D341Med (cell line): ENCODE measurements at regions not wholly inside any gene's neighbourhood (a gene's known extent, or its start where the extent isn't known, plus 50 kb on each side); places are given as distances from the start of the nearest gene placed in this dataset.

ENCODE experiments used
- DNase-seq: peaks from one replicate; pipeline ENCODE4 v3.0.0; 2012; ENCODE audit warnings: low spot score

DNA sequence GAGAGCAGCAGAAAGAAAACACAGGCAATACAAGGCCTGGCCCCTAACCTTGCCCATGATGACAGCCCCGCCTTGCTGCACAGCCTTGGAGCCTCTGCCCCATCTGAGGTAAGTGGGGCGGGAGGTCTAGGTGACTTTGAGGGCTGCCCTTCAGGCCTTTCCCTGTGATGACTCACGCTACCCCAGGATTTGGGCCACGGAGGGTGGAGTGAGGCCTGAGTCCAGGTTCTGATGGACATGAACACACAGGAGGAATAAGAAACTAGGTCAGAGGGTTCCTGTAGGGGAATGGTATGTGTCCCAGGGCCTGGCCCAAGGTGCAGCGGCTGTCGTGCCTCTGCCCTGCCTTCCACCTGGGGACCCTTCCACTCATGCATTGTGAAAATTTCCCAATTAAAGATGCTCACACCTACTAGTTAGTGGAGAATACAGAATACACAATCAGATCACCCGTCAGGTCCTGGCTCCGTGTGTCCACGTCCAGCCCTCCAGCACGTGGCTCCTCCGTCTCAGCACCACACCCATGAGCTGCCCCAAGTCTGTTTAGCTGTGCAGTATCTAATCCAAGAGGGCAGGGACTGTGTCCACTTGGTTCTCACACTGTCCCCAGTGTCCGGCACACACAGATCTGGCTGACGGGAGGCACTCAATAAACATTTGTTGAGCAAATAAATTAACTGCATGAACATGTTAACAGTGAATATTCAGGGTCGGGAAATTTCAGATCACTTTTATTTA, 111.0 kb downstream of the CHST1 start:
- DNase-seq = no peak

- DNase-seq = no peak
Measured at GRCh38 chr11:45553383-45553936, 112.0 kb downstream of the CHST1 start.

GRCh38 chr11:45551191-45551713, 114.2 kb downstream of the CHST1 start:
- no peak for DNase-seq

GRCh38 chr11:45549257-45549656, 116.2 kb downstream of the CHST1 start:
- no peak for DNase-seq

DNA sequence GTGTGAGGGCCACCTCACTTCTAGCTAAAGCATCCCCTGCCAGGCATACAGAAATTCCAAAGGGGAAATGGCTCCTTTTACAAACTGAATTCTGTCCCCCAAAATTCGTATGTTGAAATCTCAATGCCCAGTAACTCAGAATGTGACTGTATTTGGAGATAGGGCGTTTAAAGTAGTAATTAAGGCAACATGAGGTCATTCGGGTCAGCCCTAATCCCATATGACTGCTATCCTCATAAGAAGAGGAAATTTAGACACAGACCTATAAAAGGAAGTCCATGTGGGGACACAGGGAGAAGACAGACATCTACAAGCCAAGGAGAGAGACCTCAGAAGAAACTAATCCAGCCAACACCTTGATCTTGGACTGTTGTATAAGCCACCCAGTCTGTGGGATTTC, 119.1 kb downstream of the CHST1 start:
- DNase-seq = no peak

GRCh38 chr11:45544826-45545225, 120.6 kb downstream of the CHST1 start:
- DNase-seq = no peak

DNA sequence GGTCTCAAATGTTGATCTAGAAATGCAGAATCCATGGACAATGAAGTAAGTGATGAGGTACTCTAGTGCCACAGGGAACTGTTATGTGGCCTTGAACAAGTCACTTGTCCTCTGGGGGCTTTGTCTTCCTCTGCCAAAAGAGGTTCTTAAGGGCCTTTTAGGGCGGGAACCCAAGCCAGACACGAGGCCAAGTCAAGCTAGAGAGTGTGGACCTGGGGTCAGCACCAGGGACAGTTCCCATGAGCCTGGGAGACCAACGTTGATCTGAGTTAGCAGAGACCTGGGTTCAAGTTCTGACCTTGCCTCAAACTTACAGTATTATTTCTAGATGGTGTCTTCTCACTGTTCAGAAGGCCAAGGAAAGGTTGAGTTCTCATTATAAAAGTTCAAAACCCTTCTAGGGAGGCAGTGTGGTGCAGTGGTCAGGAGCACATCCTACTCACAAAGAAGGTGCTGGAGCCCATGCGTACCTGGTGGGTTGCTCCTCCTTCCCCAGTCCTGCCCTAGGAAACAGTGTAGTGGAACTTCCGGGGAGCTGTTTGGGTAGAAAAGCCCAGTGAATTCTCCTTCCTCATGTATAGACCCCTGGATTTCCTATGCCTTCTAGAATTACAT, 121.5 kb downstream of the CHST1 start:
- no peak for DNase-seq

DNA sequence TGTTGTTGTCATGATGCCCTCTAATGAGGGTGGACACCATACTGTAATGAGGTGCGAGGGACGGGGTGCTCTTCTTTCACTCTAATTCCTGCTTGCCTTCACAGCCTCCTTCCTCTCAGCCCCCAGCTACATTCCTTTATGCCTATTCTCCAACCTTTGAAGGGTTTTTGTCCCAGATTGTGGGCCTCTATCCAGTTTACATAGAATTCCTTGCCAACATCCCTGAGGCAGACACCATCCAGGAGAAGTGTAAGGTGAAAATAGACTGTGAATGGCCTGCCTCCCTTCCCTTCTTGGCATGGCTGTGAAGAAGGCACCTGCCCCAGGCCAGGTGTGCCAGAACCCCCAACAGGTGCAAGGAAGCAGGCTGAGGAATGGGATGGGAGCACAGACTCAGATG, 122.3 kb downstream of the CHST1 start:
- DNase-seq = no peak

GRCh38 chr11:45541693-45542434, 123.6 kb downstream of the CHST1 start:
- DNase-seq = no peak

DNA sequence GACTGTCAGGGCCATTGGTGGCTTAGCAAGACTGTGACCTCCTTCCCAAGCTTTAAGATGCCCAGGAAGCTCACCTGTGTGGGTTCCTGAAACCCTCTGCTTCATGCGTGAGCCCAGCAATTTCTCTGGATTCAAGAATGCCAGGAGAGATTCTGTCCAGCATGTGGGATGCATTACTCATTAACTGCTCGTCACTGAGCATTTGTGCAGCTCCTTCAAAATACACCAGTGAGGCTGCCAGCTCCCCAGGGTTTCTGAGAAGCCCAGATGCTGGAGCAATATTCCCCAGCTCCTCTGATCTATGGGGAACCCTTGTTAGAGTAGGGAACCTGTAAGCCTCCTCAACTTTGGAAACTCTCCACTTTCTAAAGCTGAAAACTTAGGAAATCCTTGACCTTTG, 126.5 kb downstream of the CHST1 start:
- DNase-seq = no peak

DNA sequence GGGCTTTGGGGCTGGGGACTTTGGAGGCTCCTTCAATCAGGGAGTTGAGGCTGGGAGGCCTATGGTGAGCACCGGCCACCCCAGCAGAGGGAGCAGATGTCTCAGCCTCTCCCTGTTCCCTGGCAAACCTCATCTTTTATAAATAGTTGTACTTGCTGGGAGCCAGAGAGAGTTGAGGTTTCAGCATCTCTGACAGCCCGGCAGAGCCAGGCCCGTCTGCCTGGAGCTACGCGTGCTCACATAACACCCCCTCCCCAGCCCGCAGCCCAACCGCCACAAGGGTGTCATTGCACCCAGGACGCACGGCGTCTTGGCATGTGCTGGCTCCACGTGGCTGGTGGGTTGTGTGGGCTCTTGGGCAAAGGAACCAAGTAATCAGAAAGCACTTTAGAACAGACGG, 127.1 kb downstream of the CHST1 start:
- no peak for DNase-seq

DNA sequence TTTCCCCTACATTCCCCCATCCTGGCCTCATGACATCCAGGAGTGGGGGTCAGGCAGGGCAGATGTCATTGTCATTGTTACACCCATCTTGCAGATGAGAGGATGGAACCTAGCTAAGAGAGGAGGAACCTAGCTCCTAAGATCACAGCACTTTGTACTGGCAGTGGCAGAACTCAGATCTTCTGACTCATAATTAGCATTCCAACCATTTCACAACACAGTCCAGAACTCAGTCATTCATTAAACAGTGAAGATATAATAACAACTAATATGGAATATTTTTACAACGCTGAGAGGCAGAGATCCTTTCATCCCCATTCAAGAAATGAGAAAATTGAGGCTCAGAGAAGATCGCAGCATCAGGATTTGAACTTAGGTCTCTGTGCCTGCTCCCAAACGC, 127.8 kb downstream of the CHST1 start:
- no peak for DNase-seq

GRCh38 chr11:45535033-45535432, 130.4 kb downstream of the CHST1 start:
- no peak for DNase-seq

GRCh38 chr11:45534132-45534531, 131.3 kb downstream of the CHST1 start:
- DNase-seq = no peak

DNA sequence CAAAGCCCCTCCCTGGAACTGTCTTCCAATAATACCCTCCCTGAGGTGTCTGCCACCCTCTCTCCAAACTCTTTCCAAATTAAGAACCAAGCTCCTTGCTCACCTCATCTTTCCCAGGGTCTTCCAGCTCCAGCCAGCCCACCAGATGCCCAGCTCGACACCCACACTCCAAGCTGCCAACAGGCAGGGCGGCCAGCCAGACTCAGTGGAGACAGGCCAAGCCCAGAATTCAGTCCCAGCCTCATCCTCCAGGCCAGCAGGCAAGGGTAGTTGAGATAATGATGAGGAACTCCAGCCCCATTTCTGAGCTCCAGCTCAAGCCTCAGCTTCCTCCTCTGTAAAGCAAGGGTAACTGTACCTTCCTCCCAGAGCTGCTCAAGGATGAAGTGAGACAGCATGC, 132.9 kb downstream of the CHST1 start:
- DNase-seq = no peak

DNA sequence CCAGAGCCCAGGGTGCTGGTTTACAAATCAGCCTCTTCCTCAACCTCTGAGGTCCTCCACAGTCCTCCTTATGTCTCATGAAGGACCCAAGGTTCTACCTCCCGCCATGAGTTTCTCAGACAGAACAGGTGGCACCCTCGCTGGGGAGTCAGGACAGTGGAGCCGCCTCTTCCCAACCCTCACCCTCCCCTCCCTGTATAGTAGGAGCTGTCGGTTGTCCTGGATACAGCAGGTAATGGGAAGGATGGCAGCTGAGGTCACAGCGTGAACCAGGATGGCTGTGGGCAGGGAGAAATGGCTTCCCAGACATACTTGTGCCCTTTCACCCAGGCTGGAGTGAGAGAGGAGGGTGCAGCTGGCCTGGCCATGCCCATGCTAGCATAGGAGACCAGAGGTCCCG, 134.6 kb downstream of the CHST1 start:
- no peak for DNase-seq

DNA sequence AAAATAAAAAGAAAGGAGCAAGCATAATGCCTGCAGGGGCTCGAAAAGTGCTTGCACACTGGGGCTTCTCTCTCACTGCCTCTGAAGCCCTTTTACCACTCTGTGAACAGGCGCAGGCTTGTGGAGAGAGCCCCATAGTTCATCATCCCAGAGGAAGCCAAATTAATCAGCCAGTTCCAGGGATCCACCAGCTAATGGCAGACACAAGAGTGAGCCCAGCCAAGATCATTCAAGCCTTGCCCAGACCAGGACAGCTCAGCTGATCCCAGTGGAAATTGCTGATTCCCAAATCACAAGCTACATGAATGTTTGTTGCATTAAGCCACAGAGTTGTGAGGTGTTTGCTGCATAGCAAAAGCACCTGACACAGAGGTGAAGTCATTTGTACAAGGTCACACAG, 135.3 kb downstream of the CHST1 start:
- no peak for DNase-seq

DNA sequence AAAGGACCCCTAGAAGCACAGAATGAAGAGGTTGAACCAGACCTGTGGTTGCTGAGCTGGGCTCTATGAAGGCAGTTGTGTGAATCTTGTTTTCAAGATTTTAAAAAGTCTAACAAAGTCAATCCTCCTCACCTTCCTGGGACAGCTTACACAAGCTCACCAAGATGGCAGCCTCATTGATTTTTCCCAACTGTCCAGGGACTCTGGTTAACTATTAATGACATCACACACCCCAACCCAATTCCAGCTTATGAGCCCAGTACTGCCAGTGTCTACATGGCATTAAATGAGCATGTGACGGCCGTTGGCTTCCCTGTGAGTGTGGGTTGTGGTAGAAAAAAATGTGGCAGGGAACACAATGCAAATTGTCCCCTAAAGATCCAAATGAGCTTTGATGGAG, 137.0 kb downstream of the CHST1 start:
- DNase-seq = no peak

DNA sequence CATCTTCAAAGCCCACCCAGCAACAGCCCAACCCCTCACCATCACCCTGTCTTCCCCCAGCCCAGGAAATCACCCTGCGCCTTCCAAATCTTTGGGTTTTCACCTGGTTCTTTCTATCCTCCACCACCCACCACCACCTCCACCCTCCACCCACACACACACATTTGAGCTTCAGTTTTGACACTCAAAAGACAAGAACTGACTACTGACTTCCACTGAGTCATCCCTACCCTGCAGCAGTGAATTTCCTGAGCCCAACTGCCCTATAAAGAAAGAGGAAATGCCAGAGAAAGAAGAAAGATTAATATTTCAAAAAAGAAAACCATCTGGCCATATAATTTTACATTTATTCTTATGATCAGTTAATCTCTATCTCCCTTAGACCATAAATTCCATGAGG, 137.5 kb downstream of the CHST1 start:
- no peak for DNase-seq

GRCh38 chr11:45525393-45525792, 140.0 kb downstream of the CHST1 start:
- no peak for DNase-seq

GRCh38 chr11:45523760-45524159, 141.7 kb downstream of the CHST1 start:
- DNase-seq = no peak

DNA sequence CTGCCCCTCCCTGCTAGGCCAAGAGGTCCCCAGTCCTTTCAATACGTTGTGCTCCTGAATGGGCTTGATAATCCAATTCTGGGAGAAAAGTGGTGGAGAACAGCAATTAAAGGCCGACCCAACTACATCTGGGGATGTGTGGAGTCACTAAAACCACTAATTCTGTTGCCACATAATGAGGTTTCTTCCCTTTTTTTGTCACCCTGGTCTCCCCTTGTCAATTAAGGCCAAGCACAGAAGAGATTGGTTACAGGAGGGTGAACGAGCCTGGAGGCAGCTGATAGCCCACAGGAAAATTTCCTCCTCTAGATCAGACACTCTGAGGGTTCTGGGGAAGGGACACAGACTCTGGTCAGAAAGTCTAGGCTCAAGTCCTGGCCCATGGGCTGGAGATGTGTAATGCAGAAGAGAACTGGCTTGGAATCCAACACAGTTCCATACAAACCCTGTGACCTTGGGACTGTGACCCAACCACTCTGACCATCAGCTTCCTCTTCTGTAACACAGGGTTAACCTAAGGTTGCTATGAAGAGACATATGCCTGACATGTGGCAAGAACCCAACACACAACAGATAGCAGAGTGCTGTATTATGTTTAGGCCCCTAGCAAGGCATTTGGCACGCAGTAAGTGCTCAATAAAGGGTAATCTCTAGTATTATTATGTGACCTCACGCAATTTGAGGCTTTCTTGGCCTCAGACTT, 146.4 kb downstream of the CHST1 start:
- no peak for DNase-seq
